ENCODE measurements at regions not wholly inside any gene's neighbourhood (a gene's known extent, or its start where the extent isn't known, plus 50 kb on each side); places are given as distances from the start of the nearest gene placed in this dataset.
"Not testable (repeated sequence)": the region's sequence is repeated elsewhere in the genome, so short reads cannot be mapped to it uniquely, and the experiment has no call there.

DNA sequence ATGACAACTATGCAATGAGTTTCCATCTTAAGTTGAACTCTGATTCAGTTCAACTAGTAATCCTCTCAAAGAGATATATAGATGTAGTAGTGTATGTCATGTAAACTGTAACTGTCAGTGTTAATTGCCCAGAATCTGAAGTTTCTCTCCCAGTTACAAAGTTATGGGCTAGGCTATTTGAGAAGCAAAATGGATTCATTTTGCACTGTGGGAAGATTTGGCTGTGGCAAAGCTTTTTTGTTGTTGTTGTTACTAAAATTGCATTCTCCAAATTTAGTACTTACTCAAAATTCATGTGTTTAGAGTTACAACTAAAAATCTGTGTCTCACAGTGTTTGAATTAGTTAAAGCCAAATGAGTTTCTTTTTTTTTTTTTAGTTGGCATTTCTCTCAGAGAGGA is 219.0 kb downstream of the KCNJ2 start:
- Histone ChIP-seq H3K27ac (no peak overlapping the region), H3K9me3 (no peaks in the 10 kb centered on the region), H3K4me3 (no peak overlapping the region), H3K36me3 (no peaks in the 10 kb centered on the region), H3K27me3 (no peaks in the 10 kb centered on the region), H3K4me1 (peaks cover 0 to 2% (median 0%) of the 10 kb centered on the region in 9 donors)
- ATAC-seq = no peak
- intact Hi-C loops (cut with DNase I) = no loop called here
- no peak for DNase-seq
- TF ChIP-seq, protein P1, sequence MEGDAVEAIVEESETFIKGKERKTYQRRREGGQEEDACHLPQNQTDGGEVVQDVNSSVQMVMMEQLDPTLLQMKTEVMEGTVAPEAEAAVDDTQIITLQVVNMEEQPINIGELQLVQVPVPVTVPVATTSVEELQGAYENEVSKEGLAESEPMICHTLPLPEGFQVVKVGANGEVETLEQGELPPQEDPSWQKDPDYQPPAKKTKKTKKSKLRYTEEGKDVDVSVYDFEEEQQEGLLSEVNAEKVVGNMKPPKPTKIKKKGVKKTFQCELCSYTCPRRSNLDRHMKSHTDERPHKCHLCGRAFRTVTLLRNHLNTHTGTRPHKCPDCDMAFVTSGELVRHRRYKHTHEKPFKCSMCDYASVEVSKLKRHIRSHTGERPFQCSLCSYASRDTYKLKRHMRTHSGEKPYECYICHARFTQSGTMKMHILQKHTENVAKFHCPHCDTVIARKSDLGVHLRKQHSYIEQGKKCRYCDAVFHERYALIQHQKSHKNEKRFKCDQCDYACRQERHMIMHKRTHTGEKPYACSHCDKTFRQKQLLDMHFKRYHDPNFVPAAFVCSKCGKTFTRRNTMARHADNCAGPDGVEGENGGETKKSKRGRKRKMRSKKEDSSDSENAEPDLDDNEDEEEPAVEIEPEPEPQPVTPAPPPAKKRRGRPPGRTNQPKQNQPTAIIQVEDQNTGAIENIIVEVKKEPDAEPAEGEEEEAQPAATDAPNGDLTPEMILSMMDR (IDR thresholded peaks at IDR 0.05) = no peak

DNA sequence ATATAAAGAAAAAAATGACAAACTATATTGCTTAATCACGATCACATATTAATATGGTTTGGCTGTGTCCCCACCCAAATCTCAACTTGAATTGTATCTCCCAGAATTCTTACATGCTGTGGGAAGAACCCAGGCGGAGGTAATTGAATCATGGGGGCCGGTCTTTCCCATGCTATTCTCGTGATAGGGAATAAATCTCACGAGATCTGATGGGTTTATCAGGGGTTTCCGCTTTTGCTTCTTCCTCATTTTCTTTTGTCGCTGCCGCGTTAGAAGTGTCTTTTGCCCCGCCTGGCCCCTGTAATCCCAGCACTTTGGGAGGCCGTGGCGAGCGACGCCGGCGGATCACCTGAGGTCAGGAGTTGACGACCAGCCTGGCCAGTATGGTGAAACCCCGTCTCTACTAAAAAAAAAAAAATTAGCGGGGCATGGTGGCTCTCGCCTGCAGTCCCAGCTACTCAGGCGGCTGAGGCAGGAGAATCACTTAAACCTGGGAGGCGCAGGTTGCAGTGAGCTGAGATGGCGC is 220.0 kb downstream of the KCNJ2 start:
- H3K27ac ChIP-seq; ATAC-seq; DNase-seq; intact Hi-C loops (cut with DNase I); H3K4me3 ChIP-seq; H3K36me3 ChIP-seq; H3K4me1 ChIP-seq; H3K9me3 ChIP-seq; H3K27me3 ChIP-seq: not testable (repeated sequence)
- 92 to 94% methylated on average over 23 of the region's 23 CpGs for WGBS, 2 donors

DNA sequence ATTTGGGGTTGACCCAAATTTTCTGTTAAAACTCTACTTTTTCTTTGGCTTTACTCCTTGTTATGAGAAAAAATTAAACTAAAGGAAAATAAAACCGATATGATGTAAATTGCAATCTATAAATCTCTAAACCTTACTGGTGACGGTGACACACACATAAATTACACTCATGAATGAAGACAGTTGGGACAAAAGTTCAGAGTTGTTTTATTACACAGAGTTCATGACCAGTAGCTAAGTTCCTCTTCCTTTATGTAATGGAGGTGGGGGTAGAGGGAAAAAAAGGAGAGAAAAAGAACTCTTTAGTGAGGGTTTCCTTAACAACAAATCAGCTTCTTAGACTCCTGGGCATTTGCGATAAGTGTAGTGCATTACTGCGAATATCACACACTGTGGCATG is 220.7 kb downstream of the KCNJ2 start:
- Histone ChIP-seq H3K27ac (no peak overlapping the region), H3K9me3 (no peaks in the 10 kb centered on the region), H3K36me3 (no peaks in the 10 kb centered on the region), H3K27me3 (no peaks in the 10 kb centered on the region), H3K4me1 (peaks cover 0 to 2% (median 0%) of the 10 kb centered on the region in 9 donors), H3K4me3 (no peak overlapping the region)
- DNase-seq (no peak), ATAC-seq (no peak)
- WGBS, 2 donors = 86 to 88% methylated on average over 4 of the region's 4 CpGs
- intact Hi-C loops (cut with DNase I) = no loop called here
- TF ChIP-seq, protein P1 (IDR thresholded peaks at IDR 0.05) = no peak

DNA sequence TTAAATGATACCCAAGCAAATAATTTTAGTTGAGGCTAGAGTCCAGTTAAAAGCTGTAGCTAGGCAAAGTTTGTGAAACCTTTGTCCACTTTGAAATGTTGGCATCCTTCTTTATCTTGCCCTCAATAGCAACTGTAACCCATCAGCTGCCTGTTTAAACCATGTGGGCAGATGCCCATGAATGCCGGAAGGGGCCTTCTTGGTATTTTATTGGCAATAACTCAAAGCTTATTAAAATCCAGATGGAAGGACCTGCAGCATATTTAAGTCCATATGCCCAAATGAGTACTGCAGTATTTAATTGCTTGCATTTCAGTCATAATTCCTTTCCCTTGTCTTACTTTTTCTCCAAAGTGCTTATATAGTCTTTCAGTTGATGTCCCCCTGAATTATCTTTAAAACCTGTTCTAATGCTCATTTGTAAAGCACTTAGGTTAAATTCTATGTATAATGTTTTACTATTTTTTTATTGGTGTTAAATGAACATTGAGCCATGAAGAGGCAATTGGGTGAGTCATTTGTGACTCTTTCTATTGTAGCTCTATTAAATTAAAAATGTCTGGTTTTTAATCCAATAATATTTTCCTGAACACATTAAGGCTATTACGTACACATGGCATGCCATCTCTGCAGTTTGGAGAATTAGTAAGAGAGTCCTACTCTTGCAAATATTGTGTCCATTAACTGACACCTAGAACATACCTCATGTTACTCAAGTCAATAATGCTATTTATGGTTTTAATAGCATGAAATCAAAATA is 225.3 kb downstream of the KCNJ2 start:
- ATAC-seq (no peak), DNase-seq (no peak)
- Histone ChIP-seq H3K36me3 (no peaks in the 10 kb centered on the region), H3K4me3 (no peak overlapping the region), H3K4me1 (peaks cover 0 to 2% (median 0%) of the 10 kb centered on the region in 9 donors), H3K27ac (no peak overlapping the region), H3K27me3 (no peaks in the 10 kb centered on the region), H3K9me3 (peaks cover 0 to 3% (median 0%) of the 10 kb centered on the region in 11 donors)
- 79 to 91% methylated on average over 2 of the region's 2 CpGs for WGBS, 2 donors
- TF ChIP-seq, protein P1 (IDR thresholded peaks at IDR 0.05) = no peak
- intact Hi-C loops (cut with DNase I) = no loop called here
